ENCODE measurements at regions not wholly inside any gene's neighbourhood (a gene's known extent, or its start where the extent isn't known, plus 50 kb on each side); places are given as distances from the start of the nearest gene placed in this dataset.

- ChIA-PET POLR2A (no interaction called here), CTCF (no interaction called here)
- H3K27me3 Mint-ChIP-seq (ENCODE audit: insufficient read depth, unreplicated experiment) = peaks cover 42% of the 10 kb centered on the region
- DNase-seq (ENCODE audit: unreplicated experiment) = no peak
- no peak overlapping the region for H3K27ac Mint-ChIP-seq (ENCODE audit: low read depth, unreplicated experiment)
- no peaks in the 10 kb centered on the region for H3K4me1 Mint-ChIP-seq (ENCODE audit: insufficient read depth, unreplicated experiment)
- intact Hi-C loops (cut with micrococcal nuclease) = no loop called here
- no peak overlapping the region for H3K4me3 Mint-ChIP-seq (ENCODE audit: unreplicated experiment)
- H3K9me3 Mint-ChIP-seq (ENCODE audit: unreplicated experiment) = no peaks in the 10 kb centered on the region
- TF ChIP-seq, protein P1, sequence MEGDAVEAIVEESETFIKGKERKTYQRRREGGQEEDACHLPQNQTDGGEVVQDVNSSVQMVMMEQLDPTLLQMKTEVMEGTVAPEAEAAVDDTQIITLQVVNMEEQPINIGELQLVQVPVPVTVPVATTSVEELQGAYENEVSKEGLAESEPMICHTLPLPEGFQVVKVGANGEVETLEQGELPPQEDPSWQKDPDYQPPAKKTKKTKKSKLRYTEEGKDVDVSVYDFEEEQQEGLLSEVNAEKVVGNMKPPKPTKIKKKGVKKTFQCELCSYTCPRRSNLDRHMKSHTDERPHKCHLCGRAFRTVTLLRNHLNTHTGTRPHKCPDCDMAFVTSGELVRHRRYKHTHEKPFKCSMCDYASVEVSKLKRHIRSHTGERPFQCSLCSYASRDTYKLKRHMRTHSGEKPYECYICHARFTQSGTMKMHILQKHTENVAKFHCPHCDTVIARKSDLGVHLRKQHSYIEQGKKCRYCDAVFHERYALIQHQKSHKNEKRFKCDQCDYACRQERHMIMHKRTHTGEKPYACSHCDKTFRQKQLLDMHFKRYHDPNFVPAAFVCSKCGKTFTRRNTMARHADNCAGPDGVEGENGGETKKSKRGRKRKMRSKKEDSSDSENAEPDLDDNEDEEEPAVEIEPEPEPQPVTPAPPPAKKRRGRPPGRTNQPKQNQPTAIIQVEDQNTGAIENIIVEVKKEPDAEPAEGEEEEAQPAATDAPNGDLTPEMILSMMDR (IDR thresholded peaks at IDR 0.05; ENCODE audit: unreplicated experiment) = no peak
- no TSS peak for BruUV-seq (replicated peaks)
- no peaks in the 10 kb centered on the region for H3K36me3 Mint-ChIP-seq (ENCODE audit: insufficient read depth, unreplicated experiment)
These were observed 119.5 kb upstream of the RGS6 start for GRCh38 chr14:71812693-71813092.

DNA sequence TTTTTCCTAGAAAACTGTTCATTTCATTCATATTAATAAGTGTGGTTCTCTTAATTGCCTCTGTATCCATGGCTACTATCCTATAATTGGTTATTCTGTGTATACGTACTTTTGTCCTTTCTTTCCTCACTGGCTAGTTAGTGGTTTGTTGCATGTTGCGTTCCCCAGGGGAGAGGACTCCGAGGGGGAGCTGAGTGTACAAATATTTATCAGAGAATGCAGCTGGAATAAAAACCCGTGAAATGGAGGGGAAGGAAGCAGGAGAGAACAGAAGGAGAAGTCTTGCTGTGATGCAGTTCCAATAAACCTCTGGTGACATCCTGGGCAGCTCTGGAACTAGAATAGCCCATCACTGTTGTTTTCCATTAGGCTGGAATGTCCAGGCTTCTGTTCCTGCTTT, 117.1 kb upstream of the RGS6 start:
- H3K4me1 Mint-ChIP-seq (ENCODE audit: insufficient read depth, unreplicated experiment) = no peaks in the 10 kb centered on the region
- H3K27me3 Mint-ChIP-seq (ENCODE audit: insufficient read depth, unreplicated experiment) = peaks cover 39% of the 10 kb centered on the region
- no peak overlapping the region for H3K27ac Mint-ChIP-seq (ENCODE audit: low read depth, unreplicated experiment)
- no peaks in the 10 kb centered on the region for H3K36me3 Mint-ChIP-seq (ENCODE audit: insufficient read depth, unreplicated experiment)
- no peak for DNase-seq (ENCODE audit: unreplicated experiment)
- TF ChIP-seq, protein P1 (IDR thresholded peaks at IDR 0.05; ENCODE audit: unreplicated experiment) = no peak
- ChIA-PET POLR2A (no interaction called here), CTCF (interaction anchor here (0.5 to 0.8 kb wide), 2 partner anchors 10 to 1898 kb away, joined by 3 to 4 read pairs; no protein-coding TSS in a partner anchor)
- no peaks in the 10 kb centered on the region for H3K9me3 Mint-ChIP-seq (ENCODE audit: unreplicated experiment)
- intact Hi-C loops (cut with micrococcal nuclease) = no loop called here
- H3K4me3 Mint-ChIP-seq (ENCODE audit: unreplicated experiment) = no peak overlapping the region
- BruUV-seq (replicated peaks) = no TSS peak

GRCh38 chr14:71824816-71825215, 107.4 kb upstream of the RGS6 start:
- ChIA-PET CTCF (interaction anchor here (0.6 kb wide), 2 partner anchors 13 to 479 kb away, joined by 3 to 4 read pairs; no protein-coding TSS in a partner anchor), POLR2A (no interaction called here)
- no peak for DNase-seq (ENCODE audit: unreplicated experiment)
- intact Hi-C loops (cut with micrococcal nuclease) = no loop called here
- H3K27me3 Mint-ChIP-seq (ENCODE audit: insufficient read depth, unreplicated experiment) = peaks cover 12% of the 10 kb centered on the region
- H3K4me3 Mint-ChIP-seq (ENCODE audit: unreplicated experiment) = no peak overlapping the region
- no peaks in the 10 kb centered on the region for H3K4me1 Mint-ChIP-seq (ENCODE audit: insufficient read depth, unreplicated experiment)
- no TSS peak for BruUV-seq (replicated peaks)
- H3K9me3 Mint-ChIP-seq (ENCODE audit: unreplicated experiment) = no peaks in the 10 kb centered on the region
- TF ChIP-seq, protein P1 (IDR thresholded peaks at IDR 0.05; ENCODE audit: unreplicated experiment) = no peak
- H3K27ac Mint-ChIP-seq (ENCODE audit: low read depth, unreplicated experiment) = no peak overlapping the region
- no peaks in the 10 kb centered on the region for H3K36me3 Mint-ChIP-seq (ENCODE audit: insufficient read depth, unreplicated experiment)

DNA sequence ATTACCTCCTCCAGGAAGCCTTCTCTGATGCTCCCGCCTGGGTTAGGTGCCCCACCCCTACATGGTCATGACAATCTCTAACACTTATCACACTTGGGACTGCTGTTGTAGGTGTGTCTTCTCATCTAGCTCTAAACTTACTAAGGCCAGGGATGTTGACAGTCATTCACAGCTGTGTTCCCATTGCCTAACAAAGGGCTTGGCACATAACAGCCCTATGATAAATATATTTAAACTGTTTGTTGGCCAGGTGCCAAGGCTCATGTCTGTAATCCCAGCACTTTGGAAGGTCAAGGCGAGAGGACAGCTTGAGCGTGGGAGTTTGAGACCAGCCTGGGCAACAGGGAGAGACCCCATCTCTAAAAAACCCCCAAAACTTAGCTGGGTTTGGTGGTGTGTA, 98.8 kb upstream of the RGS6 start:
- Mint-ChIP-seq H3K27ac (ENCODE audit: low read depth, unreplicated experiment) (no peak overlapping the region), H3K9me3 (ENCODE audit: unreplicated experiment) (no peaks in the 10 kb centered on the region), H3K4me3 (ENCODE audit: unreplicated experiment) (no peak overlapping the region), H3K27me3 (ENCODE audit: insufficient read depth, unreplicated experiment) (no peaks in the 10 kb centered on the region), H3K4me1 (ENCODE audit: insufficient read depth, unreplicated experiment) (peaks cover 5% of the 10 kb centered on the region), H3K36me3 (ENCODE audit: insufficient read depth, unreplicated experiment) (no peaks in the 10 kb centered on the region)
- ChIA-PET POLR2A (interaction anchor here (0.7 to 0.8 kb wide), 2 partner anchors 144 to 512 kb away, joined by 3 to 4 read pairs; no protein-coding TSS in a partner anchor), CTCF (interaction anchor here (0.6 to 1.5 kb wide), 6 partner anchors 22 to 728 kb away, joined by 3 to 7 read pairs (median 4); no protein-coding TSS in a partner anchor)
- peak; percentile 62 for DNase-seq (ENCODE audit: unreplicated experiment)
- BruUV-seq (replicated peaks) = no TSS peak
- TF ChIP-seq, protein P1 (IDR thresholded peaks at IDR 0.05; ENCODE audit: unreplicated experiment) = no peak
- intact Hi-C loops (cut with micrococcal nuclease) = no loop called here

Data from MCF 10A (cell line).